Caki2 (cell line): ENCODE measurements at regions not wholly inside any gene's neighbourhood (a gene's known extent, or its start where the extent isn't known, plus 50 kb on each side); places are given as distances from the start of the nearest gene placed in this dataset.

Experiments used
- DNase-seq: peaks from one replicate; pipeline ENCODE4 v3.0.0-alpha.2; 2015; ENCODE audit warnings: low read depth
- in situ Hi-C: cut with HindIII; loops from 2 replicates; pipeline ENCODE4 v1.10.0; 2016; ENCODE audit warnings: low sequenced_read_pairs, low pct_unique_long_range_greater_than_20kb, mixed read lengths

- DNase-seq = no peak
- in situ Hi-C loops = no loop called here
Measured at GRCh38 chr10:129027906-129028305, 439.1 kb upstream of the MGMT start.

DNA sequence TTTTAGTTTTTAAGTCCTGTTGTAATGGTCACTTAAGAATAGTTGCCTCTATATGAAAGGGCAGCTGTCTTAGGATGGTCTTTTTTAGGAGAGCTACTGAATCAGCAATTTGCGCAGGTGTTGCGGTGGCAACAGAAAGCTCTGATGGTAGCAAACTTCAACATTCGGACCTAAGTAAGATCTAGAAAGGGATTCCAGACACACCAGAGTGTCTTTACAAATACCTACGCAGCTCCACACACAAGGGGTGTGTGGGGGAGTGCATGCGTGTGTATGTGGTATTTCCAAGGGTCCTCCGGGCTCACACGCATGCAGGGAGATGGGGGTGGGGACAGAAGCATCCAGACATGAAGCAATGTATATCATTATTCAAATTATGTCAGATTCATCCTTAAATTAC lies 438.6 kb upstream of the MGMT start:
- in situ Hi-C loops = no loop called here

DNA sequence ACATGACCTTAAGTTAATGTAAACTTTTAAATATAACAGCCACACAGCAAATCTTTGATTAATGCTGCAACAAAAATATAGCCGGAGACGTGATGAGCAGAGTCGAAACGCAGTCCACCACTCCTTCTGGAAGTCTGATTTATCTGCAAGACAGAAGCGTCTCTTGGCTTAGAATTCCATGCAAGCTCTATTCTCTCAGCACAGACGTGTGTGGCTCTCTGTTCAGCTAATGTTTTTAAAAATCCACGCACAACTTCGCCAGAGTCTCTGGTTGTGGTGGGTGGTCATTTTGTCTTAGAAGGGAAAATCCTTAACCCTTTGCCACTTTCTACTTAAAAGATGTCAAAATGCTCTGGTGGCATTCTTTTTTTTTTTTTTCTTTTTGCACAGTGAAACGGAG lies 438.0 kb upstream of the MGMT start:
- DNase-seq = no peak
- in situ Hi-C loops = no loop called here

More for the DNA sequence above, 438.6 kb upstream of the MGMT start:
- DNase-seq = no peak

DNA sequence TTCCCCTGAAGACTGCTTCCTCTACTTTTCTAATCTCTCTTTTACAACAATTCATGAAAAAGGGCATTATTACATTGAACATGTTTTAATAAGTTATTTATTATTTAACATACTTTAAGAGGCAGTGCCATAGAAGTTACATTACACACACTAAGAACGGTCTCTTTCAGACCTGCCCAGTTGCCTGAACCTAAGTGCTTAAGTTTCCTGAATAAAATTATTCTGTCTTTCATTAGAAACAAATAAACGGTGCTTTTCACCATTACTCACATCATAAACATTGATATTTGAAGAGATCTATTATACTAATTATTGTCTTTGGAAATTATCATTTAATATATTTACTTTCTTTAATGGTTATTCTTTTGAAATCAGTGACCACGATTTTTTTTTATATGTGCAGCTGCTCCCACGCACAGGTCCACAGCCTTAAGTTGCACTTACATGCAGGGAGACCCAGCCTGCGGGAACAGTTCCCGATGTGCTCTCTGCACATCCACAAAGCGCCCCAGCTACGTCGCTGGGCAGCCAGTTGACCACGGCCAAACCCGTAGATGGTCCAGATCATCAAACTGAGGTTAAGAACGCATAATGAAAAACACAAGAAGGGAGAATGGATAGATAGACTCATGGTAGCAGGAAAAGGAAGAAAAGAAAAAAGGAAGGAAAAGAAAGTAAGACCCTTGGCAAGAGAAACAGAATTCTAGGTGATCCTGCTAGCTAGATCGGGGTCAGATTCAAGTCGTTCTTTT lies 437.0 kb upstream of the MGMT start:
- DNase-seq = no peak
- in situ Hi-C loops = no loop called here

GRCh38 chr10:129030603-129030895 lies 436.5 kb upstream of the MGMT start:
- in situ Hi-C loops = no loop called here
- no peak for DNase-seq

DNA sequence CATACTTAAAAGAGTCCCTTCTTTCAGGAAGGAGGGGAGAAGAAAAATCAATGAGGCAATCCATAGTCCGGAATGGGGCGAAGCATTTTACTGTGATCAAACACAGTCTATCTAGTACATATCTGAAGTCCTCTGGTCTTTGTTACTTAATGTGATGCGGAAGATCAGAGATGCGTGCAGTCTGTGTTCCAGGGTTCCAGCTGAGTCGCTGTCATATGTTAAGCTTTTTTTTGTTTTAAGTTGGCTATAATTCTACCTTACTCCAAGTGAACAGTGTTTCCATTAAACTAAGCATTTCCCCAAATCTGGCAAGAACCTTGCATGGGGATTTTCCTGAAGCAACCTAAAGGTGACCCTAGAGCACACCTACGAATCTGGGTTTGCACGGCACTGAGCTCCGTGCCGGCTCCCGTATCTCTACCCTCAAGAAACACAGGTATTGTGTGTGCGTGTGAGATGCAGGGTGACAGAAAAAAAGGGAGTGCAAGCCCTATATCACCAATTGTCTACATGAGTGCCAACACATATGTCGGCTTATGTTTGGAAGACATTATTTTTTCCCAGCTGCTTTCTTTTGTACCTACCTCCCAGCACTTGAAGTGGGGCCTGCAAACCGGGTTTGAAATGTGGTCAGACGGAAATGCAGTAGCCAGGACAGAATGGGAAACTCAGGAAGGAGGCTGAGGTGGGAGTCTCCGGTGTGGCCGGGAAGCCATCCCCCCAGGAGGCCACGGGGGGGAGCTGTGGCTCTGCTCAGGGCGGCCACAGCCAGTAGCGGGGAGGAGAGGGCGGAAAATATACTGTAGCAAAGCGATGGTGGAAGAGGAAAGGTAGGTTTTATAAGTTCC lies 435.8 kb upstream of the MGMT start:
- in situ Hi-C loops = no loop called here
- peak; percentile 60 for DNase-seq

GRCh38 chr10:129031844-129032150 lies 435.2 kb upstream of the MGMT start:
- in situ Hi-C loops = no loop called here
- no peak for DNase-seq

GRCh38 chr10:129032372-129033313 lies 434.4 kb upstream of the MGMT start:
- in situ Hi-C loops = no loop called here
- no peak for DNase-seq

GRCh38 chr10:129033340-129033739 lies 433.7 kb upstream of the MGMT start:
- in situ Hi-C loops = no loop called here
- DNase-seq = no peak

DNA sequence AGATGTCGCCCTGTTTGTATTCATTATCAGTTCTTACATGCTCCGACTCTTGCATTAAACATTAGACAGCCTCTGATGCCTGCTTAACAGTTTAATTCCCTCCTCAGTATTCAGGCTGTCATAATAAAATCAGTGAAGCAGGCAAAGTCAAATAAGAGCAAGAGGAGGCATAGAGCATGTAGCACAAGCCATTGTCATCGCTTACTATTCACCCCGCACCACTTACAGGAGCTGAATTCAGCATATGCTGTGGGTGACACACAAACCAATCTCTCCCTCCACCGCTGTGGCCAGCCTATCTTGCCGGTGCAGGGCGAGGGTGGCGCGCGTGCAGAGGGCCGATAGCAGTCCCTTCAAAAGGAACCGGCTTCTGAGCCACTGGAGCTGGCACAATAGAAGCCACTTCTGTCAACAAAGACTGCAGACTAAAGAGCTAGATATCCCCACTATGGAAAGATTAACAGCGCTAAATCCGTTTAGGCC lies 433.2 kb upstream of the MGMT start:
- in situ Hi-C loops = no loop called here
- DNase-seq = peak; percentile 78

DNA sequence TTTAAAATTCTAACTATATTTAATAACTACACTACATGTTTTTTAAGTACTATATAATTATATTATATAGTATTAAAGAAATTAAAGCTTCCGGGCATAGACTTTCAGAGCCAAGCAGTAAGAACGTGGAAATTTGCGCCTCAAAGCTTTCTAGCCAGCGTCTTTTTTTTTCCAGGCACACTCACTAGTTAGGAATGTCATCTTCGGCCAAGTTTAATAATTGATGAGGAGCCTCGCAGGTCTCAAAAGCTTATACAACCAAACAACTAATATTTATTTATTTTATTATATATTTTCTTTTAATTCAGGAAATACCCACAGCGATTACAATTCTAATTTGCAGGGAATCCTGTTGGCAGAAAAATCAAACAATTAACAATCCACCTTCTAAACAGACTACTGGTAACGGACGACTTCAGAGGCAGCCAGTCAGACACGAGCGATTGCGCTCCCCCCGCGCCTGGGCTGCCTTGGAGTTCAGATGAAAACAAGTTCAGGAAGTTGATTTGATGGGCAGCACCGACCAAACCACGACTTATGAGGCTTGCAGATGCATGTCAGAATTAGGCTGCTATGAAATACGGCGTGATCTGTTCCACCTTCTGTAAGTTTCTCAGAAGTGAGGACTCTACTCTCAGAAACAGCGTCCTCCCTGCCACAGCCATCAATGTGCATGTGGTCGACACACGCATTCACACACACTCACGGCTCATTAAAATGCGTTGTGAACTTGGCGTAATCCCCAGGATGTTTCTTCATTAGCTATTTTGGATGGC lies 431.8 kb upstream of the MGMT start:
- in situ Hi-C loops = no loop called here
- peak; percentile 75 for DNase-seq

GRCh38 chr10:129038522-129038921 lies 428.5 kb upstream of the MGMT start:
- DNase-seq = no peak
- in situ Hi-C loops = no loop called here

GRCh38 chr10:129039406-129040370 lies 427.4 kb upstream of the MGMT start:
- in situ Hi-C loops = no loop called here
- no peak for DNase-seq

DNA sequence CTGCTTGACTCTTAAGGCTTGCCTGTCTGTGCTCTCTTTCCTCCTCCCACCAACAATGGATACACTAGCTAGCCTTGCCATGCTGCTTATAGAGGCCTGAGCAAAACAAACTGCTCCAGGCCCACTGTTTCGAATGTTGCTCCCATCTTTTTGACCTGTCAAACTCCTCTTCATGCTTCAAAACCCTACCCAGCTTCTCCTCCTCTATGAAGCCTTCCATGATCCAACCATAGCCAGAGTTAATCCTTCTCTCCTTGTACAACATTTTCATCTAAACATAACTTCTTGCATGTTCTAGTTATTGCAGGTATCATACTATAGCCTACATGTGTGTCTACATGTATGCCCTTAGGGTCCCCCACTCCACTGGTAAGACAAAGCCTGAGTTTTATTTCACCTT lies 426.7 kb upstream of the MGMT start:
- in situ Hi-C loops = no loop called here
- DNase-seq = no peak

DNA sequence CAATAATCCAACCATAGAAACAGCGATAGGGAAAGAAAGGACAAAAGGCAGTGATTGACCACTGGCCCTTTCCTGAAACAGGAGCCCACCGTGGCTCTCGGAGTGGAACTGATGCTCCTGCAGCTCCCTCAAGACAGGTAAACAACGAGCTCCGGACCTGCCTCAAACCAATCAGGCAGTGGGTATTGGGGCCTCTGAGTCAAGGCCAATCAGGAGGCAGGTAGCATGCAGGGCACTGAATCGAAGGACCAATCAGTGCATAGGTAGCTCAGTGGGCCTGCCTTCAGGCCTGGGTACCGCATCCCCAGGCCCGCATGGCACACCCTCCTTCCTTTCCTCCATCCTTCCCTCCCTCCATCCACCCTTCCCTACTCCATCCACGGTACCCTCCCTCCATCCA lies 425.1 kb upstream of the MGMT start:
- in situ Hi-C loops = no loop called here
- DNase-seq = no peak

- no peak for DNase-seq
- in situ Hi-C loops = no loop called here
Measured at GRCh38 chr10:129042776-129043595, 424.1 kb upstream of the MGMT start.
